ENCODE measurements at regions not wholly inside any gene's neighbourhood (a gene's known extent, or its start where the extent isn't known, plus 50 kb on each side); places are given as distances from the start of the nearest gene placed in this dataset.

GRCh38 chr7:53596230-53596629 lies 560.8 kb downstream of the POM121L12 start:
- DNase-seq: no peak

GRCh38 chr7:53600296-53600695 lies 564.9 kb downstream of the POM121L12 start:
- no TSS peak for BruUV-seq (replicated peaks)
- Mint-ChIP-seq H3K36me3 (ENCODE audit: insufficient read depth, unreplicated experiment) (no peaks in the 10 kb centered on the region), H3K4me1 (ENCODE audit: low read depth, unreplicated experiment) (no peaks in the 10 kb centered on the region), H3K27ac (ENCODE audit: unreplicated experiment) (no peak overlapping the region), H3K27me3 (ENCODE audit: unreplicated experiment) (no peaks in the 10 kb centered on the region), H3K4me3 (ENCODE audit: low read depth, unreplicated experiment) (no peak overlapping the region), H3K9me3 (ENCODE audit: low read depth, unreplicated experiment) (peaks cover 20% of the 10 kb centered on the region)
- CTCF ChIA-PET: no interaction called here
- DNase-seq: no peak
- intact Hi-C loops (cut with micrococcal nuclease; ENCODE audit: unreplicated experiment): no loop called here
- TF ChIP-seq, protein P1, sequence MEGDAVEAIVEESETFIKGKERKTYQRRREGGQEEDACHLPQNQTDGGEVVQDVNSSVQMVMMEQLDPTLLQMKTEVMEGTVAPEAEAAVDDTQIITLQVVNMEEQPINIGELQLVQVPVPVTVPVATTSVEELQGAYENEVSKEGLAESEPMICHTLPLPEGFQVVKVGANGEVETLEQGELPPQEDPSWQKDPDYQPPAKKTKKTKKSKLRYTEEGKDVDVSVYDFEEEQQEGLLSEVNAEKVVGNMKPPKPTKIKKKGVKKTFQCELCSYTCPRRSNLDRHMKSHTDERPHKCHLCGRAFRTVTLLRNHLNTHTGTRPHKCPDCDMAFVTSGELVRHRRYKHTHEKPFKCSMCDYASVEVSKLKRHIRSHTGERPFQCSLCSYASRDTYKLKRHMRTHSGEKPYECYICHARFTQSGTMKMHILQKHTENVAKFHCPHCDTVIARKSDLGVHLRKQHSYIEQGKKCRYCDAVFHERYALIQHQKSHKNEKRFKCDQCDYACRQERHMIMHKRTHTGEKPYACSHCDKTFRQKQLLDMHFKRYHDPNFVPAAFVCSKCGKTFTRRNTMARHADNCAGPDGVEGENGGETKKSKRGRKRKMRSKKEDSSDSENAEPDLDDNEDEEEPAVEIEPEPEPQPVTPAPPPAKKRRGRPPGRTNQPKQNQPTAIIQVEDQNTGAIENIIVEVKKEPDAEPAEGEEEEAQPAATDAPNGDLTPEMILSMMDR (IDR thresholded peaks at IDR 0.05; ENCODE audit: unreplicated experiment): no peak

More at GRCh38 chr7:53596230-53596629, 560.8 kb downstream of the POM121L12 start:
- Mint-ChIP-seq H3K27me3 (ENCODE audit: unreplicated experiment) (no peaks in the 10 kb centered on the region), H3K27ac (ENCODE audit: unreplicated experiment) (no peak overlapping the region), H3K4me3 (ENCODE audit: low read depth, unreplicated experiment) (no peak overlapping the region), H3K4me1 (ENCODE audit: low read depth, unreplicated experiment) (no peaks in the 10 kb centered on the region), H3K36me3 (ENCODE audit: insufficient read depth, unreplicated experiment) (no peaks in the 10 kb centered on the region), H3K9me3 (ENCODE audit: low read depth, unreplicated experiment) (peaks cover 26% of the 10 kb centered on the region)
- intact Hi-C loops (cut with micrococcal nuclease; ENCODE audit: unreplicated experiment): no loop called here
- no TSS peak for BruUV-seq (replicated peaks)
- TF ChIP-seq, protein P1 (IDR thresholded peaks at IDR 0.05; ENCODE audit: unreplicated experiment): no peak
- CTCF ChIA-PET: no interaction called here

- Mint-ChIP-seq H3K36me3 (ENCODE audit: insufficient read depth, unreplicated experiment) (no peaks in the 10 kb centered on the region), H3K27ac (ENCODE audit: unreplicated experiment) (no peak overlapping the region), H3K9me3 (ENCODE audit: low read depth, unreplicated experiment) (peaks cover 19% of the 10 kb centered on the region), H3K4me3 (ENCODE audit: low read depth, unreplicated experiment) (no peak overlapping the region), H3K27me3 (ENCODE audit: unreplicated experiment) (no peaks in the 10 kb centered on the region), H3K4me1 (ENCODE audit: low read depth, unreplicated experiment) (no peaks in the 10 kb centered on the region)
- DNase-seq: no peak
- CTCF ChIA-PET: no interaction called here
- intact Hi-C loops (cut with micrococcal nuclease; ENCODE audit: unreplicated experiment): no loop called here
- TF ChIP-seq, protein P1 (IDR thresholded peaks at IDR 0.05; ENCODE audit: unreplicated experiment): no peak
- no TSS peak for BruUV-seq (replicated peaks)
These were observed 567.5 kb downstream of the POM121L12 start for GRCh38 chr7:53602817-53603418.

DNA sequence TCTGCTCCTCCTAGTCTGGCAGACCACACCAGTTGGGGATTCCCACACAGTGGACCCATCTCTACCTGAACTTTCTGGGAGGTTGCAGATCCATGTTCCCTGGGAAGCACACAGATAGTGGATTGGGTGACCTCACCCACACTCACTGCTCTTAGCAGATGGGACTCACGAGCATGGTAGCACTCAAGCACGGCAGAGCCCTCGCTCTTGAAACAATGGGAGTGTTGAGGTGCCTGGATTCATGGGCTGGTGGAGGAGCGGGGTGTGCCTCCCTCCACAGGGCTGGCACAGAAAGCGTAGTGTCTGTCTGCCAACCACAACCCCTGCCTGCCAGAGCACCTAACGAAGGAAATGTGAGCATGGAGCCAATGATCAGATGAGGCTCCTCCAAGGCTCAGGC lies 568.0 kb downstream of the POM121L12 start:
- BruUV-seq (replicated peaks): no TSS peak
- intact Hi-C loops (cut with micrococcal nuclease; ENCODE audit: unreplicated experiment): no loop called here
- H3K36me3 Mint-ChIP-seq (ENCODE audit: insufficient read depth, unreplicated experiment): no peaks in the 10 kb centered on the region
- H3K27ac Mint-ChIP-seq (ENCODE audit: unreplicated experiment): no peak overlapping the region
- CTCF ChIA-PET: no interaction called here
- TF ChIP-seq, protein P1 (IDR thresholded peaks at IDR 0.05; ENCODE audit: unreplicated experiment): no peak
- no peaks in the 10 kb centered on the region for H3K4me1 Mint-ChIP-seq (ENCODE audit: low read depth, unreplicated experiment)
- DNase-seq: no peak
- peaks cover 18% of the 10 kb centered on the region for H3K9me3 Mint-ChIP-seq (ENCODE audit: low read depth, unreplicated experiment)
- H3K4me3 Mint-ChIP-seq (ENCODE audit: low read depth, unreplicated experiment): no peak overlapping the region
- H3K27me3 Mint-ChIP-seq (ENCODE audit: unreplicated experiment): no peaks in the 10 kb centered on the region
